GM21515 (cell line): ENCODE measurements at regions not wholly inside any gene's neighbourhood (a gene's known extent, or its start where the extent isn't known, plus 50 kb on each side); places are given as distances from the start of the nearest gene placed in this dataset.

Experiments used
- ATAC-seq: cut with Tn5 transposase; IDR thresholded peaks from one replicate; pipeline ENCODE4 v1.9.1; 2021; ENCODE audit not compliant: unreplicated experiment

DNA sequence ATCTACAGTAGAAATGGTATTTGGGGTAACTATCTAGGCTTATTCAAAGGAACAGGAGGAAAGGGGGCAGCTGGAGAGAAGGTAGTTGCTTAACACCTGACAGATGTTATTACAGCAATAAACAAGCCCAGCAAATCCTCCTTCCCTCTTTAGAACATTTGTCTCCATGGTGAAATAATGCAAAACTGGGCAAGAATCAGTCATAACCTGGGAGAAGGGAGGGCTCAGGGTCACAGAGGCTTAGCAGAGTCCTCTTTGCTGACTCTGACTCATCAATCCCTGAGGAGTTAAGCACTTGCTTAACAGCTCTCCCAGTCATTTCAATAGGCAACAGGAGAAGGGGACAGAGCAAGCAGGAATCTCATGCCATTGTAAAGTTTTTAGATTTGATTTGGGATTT, 230.3 kb downstream of the IBTK start:
- no peak for ATAC-seq

DNA sequence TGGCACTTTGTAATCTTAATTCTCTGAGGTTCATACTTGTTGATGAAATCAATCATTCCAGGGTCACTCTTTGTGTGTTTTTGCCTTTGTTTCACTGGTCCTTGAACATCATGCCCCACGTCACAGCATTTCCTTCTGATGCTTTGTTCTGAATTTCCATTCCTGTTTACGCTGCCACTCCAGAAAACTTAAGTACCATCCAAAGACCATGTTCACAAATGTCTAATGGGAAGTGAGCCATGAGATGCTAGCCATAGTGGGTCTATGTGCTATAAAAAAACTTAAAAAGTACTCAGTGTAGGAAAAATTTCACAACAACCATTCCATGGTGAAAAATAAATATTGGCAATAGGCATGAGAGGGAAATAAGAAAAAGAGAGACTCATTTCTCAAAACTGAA, 232.0 kb downstream of the IBTK start:
- no peak for ATAC-seq

DNA sequence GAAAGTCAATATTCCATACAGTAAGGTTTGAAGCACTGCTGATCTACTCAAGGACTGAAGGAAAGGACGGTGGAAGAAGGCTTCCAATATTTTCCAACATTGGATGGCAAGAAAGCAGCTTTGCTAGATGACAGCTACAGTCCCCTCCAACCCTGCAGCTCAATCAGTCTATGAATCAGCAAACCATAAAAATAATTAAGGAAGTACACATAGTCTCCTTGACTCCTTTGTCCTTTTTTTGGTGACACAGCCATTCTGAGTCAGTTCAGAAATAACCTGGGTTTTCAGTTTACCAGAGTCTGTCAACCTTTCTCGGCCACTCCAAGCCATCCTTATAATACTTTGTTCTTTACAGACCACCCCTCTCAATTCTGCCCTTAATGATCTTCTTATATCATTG, 232.5 kb downstream of the IBTK start:
- ATAC-seq = no peak

DNA sequence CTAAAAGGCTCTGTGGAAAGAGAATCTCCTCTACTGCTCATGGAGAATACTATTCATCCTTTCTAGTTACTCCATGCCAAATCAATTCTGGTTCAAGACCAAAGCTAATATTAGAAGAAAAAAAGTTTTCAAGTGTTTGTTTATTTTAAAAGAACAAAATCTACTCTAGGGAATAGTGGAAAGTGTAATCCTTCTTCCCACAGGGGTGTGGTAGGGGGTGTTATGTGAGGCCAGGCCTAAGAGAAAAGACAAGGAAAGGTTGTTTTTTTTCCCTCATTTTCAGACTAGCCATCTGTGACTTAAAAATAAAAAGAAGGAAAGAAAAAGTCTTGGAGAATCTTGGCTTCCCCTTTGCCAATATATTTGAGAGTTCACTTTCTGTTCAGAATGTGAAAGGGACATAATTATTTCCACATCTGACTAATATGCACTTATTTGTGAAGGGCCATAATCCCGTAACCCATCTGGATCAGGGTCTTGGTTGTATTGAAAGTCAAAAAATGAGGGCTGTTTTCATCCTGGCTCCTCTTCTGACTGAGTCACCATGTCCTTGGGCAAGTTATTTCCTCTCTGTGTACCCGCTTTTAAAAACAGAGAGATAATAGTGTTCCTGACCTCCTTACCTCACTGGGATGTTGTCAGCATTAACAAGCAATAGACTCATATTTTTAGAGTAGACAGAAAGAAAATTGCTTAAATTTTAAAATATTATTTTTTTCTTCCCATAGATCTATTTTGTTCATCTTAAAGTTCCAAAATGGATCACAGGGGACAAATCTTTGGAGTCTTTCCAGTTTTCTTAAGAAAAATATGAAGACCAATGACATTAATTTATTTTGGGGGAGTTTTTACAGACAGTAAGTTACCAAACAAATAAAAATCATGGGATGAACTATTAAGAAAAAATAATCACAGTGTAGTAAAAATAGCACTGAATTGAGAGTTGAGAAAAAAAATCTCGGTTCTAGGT, 233.7 kb downstream of the IBTK start:
- no peak for ATAC-seq

DNA sequence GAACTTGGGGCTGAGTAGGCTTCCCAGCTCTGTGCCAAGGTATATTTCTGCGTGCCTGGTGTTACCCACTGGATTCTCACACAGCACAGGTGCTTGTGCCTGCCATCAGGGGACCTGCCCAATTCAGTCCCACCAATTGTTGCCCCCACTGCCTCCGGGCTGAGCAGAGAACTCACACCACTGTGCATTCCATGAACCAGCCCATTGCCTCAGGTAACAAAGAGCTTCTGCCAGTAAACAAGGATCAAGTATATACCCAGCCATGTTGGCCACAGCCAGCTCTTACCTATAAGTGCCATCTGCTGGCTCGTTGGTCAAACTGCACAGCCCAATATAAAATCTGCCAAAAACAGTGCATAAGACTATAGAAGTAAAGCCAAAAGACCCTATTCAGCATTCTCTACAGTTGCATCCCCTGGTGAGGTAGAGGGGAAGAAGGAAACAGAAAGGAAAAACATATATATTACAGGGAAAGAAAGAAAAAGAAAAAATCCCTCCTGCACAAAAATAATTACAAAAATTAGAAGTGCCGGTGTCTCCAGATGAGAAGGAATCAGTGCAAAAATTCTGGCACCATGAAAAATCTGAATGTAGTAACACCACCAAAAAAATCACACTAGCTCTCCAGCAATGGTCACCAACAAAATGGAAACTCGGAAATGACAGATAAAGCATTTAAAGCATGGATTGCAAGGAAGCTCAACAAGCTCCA, 241.4 kb downstream of the IBTK start:
- ATAC-seq = peak; percentile 87

DNA sequence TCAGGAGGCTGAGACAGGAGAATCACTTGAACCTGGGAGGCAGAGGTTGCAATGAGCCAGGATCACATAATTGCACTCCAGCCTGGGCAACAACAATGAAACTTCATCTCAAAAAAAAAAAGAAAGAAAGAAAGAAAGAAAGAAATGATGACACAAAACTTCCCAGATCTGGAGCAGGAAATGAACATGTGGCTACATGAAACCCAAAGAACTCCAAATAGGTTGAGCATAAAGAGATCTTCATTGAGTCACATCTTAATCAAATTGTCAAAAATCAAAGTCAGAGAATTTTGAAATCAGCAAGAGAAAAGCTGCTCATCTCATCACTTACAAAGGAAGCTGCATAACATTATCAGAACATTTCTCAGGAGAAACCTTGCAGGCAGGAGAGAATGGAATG, 247.0 kb downstream of the IBTK start:
- no peak for ATAC-seq

- ATAC-seq = no peak
Measured at GRCh38 chr6:81999826-82000225, 247.3 kb upstream of the TENT5A start.

GRCh38 chr6:81999270-81999669, 246.8 kb upstream of the TENT5A start:
- no peak for ATAC-seq

- ATAC-seq = no peak
Measured at GRCh38 chr6:81998432-81998831, 246.0 kb upstream of the TENT5A start.

GRCh38 chr6:81997090-81997926, 244.8 kb upstream of the TENT5A start:
- ATAC-seq = peak; percentile 57

DNA sequence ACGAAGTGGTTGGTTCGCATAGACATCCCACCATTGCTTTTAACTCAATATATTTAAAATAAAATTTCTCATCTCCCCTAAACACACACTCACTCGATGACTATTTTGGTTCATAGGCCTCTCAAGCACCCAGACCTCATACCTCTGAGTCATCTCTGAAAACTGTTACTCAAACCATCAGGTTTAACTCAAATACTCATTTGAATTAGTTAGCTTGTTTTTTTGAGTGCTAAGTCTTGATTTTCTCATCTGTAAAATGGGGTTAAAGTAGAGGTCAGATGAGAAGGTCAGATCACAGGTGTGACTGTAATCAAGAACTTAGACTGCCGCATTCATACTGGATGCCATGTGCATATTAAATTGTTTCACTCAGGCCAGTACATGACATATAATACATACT, 243.9 kb upstream of the TENT5A start:
- ATAC-seq = no peak

DNA sequence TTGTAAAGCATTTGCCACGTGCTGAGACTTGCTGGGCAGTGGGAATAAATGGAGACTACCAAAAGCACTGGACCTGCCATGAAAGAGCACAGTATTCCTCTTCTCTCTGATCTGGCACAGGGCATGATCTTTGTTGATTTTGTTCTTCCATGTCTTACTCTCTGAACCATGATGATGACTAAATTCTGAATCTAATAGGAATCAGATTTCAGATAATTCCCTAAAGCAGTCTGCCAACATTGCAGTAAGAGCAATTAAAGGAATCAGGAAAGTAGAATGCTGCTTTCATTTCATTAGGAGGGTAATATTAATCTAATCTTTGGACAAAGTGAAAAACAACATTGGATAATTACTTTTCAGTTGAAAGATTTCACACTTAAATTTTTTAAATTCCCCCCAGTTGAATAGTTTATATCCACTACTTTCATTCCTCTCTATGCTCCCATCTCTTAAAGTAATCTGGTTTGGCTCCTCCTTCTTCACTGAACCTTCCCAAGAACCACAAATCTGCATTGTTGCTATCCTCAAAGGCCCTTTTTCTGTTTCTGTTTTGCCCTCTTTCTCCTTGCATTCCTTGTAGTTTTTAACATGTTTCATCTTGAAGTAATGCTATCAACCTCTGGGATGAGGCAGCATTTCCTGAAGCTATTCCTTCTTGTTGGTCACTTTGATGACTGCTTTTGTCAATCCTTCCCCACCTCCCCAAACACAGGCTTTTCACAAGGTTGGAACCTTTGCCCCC, 243.2 kb upstream of the TENT5A start:
- no peak for ATAC-seq

GRCh38 chr6:81988871-81989270, 236.4 kb upstream of the TENT5A start:
- no peak for ATAC-seq

DNA sequence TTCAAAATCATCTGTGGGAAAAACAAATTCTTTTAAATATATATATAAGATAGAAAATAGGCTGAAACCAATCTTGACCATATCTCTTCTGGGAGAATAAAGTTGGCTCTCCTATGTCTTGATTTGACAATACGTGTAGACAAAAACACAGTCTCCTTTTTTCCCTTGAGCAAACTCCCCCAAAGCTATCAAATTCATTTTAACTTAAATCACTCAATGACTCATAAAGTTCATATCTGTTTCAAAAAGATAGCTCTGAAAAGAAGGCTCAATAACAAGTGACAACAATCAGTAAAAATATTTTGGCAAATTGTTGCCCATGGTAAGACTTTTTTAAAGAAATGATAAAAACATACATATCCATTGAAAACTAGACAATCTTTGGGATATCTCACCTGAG, 236.0 kb upstream of the TENT5A start:
- ATAC-seq = no peak

- ATAC-seq = no peak
Measured at GRCh38 chr6:81987293-81987692, 234.8 kb upstream of the TENT5A start.

GRCh38 chr6:81985191-81985590, 232.7 kb upstream of the TENT5A start:
- ATAC-seq = no peak

GRCh38 chr6:81984599-81984998, 232.1 kb upstream of the TENT5A start:
- ATAC-seq = no peak

GRCh38 chr6:81981812-81982211, 229.3 kb upstream of the TENT5A start:
- ATAC-seq = no peak

- ATAC-seq = no peak
Measured at GRCh38 chr6:81979767-81980166, 227.3 kb upstream of the TENT5A start.

DNA sequence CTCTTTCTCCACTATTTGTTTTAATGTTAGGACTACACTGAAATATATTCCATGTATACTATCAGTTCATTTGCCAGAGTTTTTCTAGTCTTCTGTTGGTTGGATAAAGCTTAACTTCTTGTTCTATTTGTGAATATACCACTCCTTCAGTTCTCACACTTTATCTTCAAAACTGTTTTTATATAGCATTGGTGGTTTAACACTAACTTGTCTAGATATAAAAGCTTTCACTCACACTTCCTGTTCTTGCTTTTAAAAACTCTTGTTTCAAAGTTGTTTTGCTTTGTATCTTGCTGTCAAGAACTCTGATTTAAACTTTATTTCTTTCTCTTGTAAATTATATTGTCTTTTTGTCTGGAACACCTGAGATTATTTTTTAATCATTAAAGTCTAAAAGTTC, 226.8 kb upstream of the TENT5A start:
- no peak for ATAC-seq

DNA sequence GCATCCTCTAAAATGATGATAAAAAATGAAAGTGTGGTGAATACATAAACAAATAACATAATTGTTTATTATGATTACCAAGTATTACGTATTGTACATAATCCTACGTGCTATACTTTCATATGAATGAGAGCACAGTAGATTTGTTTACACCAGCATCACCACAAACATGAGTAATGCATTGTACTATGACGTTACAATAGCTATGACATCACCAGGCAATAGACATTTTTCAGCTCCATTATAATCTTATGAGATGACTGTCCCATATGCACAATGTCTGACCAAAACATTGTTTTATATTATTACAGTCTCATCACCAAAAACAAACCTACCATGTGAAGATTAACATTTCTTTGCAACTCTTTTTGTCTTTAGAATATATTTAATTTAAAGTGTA, 225.7 kb upstream of the TENT5A start:
- no peak for ATAC-seq
